ENCODE measurements at regions not wholly inside any gene's neighbourhood (a gene's known extent, or its start where the extent isn't known, plus 50 kb on each side); places are given as distances from the start of the nearest gene placed in this dataset.

- H3K4me3 ChIP-seq: no peak overlapping the region
- no peaks in the 10 kb centered on the region for H3F3A ChIP-seq (ENCODE audit: low read depth)
- Mint-ChIP-seq H3K9me3 (no peaks in the 10 kb centered on the region), H3K27ac (no peak overlapping the region), H3K36me3 (no peaks in the 10 kb centered on the region), H3K4me1 (no peaks in the 10 kb centered on the region), H3K27me3 (ENCODE audit: insufficient read depth, low read depth) (no peaks in the 10 kb centered on the region), H3K4me3 (no peak overlapping the region)
- no peak overlapping the region for H2AFZ ChIP-seq (replicated peaks)
- H3K79me2 ChIP-seq (ENCODE audit: low read depth): no peaks in the 10 kb centered on the region
- no peaks in the 10 kb centered on the region for H4K20me1 ChIP-seq (ENCODE audit: low read depth)
- no peak overlapping the region for H3K9ac ChIP-seq
- H3K36me3 ChIP-seq: no peaks in the 10 kb centered on the region
- peaks cover 10% of the 10 kb centered on the region for H3K9me3 ChIP-seq (ENCODE audit: low read depth)
- H3K27me3 ChIP-seq: no peaks in the 10 kb centered on the region
- H3K4me1 ChIP-seq: no peaks in the 10 kb centered on the region
- TF ChIP-seq EZH2phosphoT487 (IDR thresholded peaks at IDR 0.05) (no peak), CTCF (IDR thresholded peaks at IDR 0.05) (no peak)
- no peak overlapping the region for H3K27ac ChIP-seq
- H3K4me2 ChIP-seq: no peak overlapping the region
- no peak for DNase-seq (ENCODE audit: low spot score)
Observed at GRCh38 chrX:117532339-117532738, 584.3 kb downstream of the KLHL13 start.

- Histone ChIP-seq H3K79me2 (ENCODE audit: low read depth) (no peaks in the 10 kb centered on the region), H3K4me3 (no peak overlapping the region), H3K27me3 (no peaks in the 10 kb centered on the region), H3K9ac (no peak overlapping the region), H3K9me3 (ENCODE audit: low read depth) (no peaks in the 10 kb centered on the region), H3K36me3 (no peaks in the 10 kb centered on the region), H3K27ac (no peak overlapping the region), H3K4me1 (no peaks in the 10 kb centered on the region), H3K4me2 (no peak overlapping the region), H4K20me1 (ENCODE audit: low read depth) (no peaks in the 10 kb centered on the region), H2AFZ (replicated peaks) (no peak overlapping the region), H3F3A (ENCODE audit: low read depth) (no peaks in the 10 kb centered on the region)
- no peak for DNase-seq (ENCODE audit: low spot score)
- Mint-ChIP-seq H3K4me3 (no peak overlapping the region), H3K27me3 (ENCODE audit: insufficient read depth, low read depth) (no peaks in the 10 kb centered on the region), H3K27ac (no peak overlapping the region), H3K9me3 (no peaks in the 10 kb centered on the region), H3K36me3 (no peaks in the 10 kb centered on the region), H3K4me1 (no peaks in the 10 kb centered on the region)
- TF ChIP-seq EZH2phosphoT487 (IDR thresholded peaks at IDR 0.05) (no peak), CTCF (IDR thresholded peaks at IDR 0.05) (no peak), EZH2 (IDR thresholded peaks at IDR 0.05) (no peak)
Observed at GRCh38 chrX:117522725-117523700, 593.6 kb downstream of the KLHL13 start.

GRCh38 chrX:117517994-117518393 lies 598.6 kb downstream of the KLHL13 start:
- no peaks in the 10 kb centered on the region for H3K79me2 ChIP-seq (ENCODE audit: low read depth)
- DNase-seq (ENCODE audit: low spot score): no peak
- TF ChIP-seq CTCF (IDR thresholded peaks at IDR 0.05) (no peak), EZH2phosphoT487 (IDR thresholded peaks at IDR 0.05) (no peak), EZH2 (IDR thresholded peaks at IDR 0.05) (no peak)
- Mint-ChIP-seq H3K4me3 (no peak overlapping the region), H3K36me3 (no peaks in the 10 kb centered on the region), H3K27me3 (ENCODE audit: insufficient read depth, low read depth) (no peaks in the 10 kb centered on the region), H3K9me3 (no peaks in the 10 kb centered on the region), H3K4me1 (no peaks in the 10 kb centered on the region), H3K27ac (no peak overlapping the region)
- no peak overlapping the region for H3K27ac ChIP-seq
- no peak overlapping the region for H3K9ac ChIP-seq
- H3K9me3 ChIP-seq (ENCODE audit: low read depth): no peaks in the 10 kb centered on the region
- no peaks in the 10 kb centered on the region for H4K20me1 ChIP-seq (ENCODE audit: low read depth)
- no peaks in the 10 kb centered on the region for H3K36me3 ChIP-seq
- no peak overlapping the region for H3K4me2 ChIP-seq
- no peaks in the 10 kb centered on the region for H3F3A ChIP-seq (ENCODE audit: low read depth)
- H3K4me1 ChIP-seq: no peaks in the 10 kb centered on the region
- no peak overlapping the region for H2AFZ ChIP-seq (replicated peaks)
- H3K27me3 ChIP-seq: no peaks in the 10 kb centered on the region
- no peak overlapping the region for H3K4me3 ChIP-seq

All from neural progenitor cell (in vitro differentiated cells).